HG03039 (cell line): ENCODE measurements at regions not wholly inside any gene's neighbourhood (a gene's known extent, or its start where the extent isn't known, plus 50 kb on each side); places are given as distances from the start of the nearest gene placed in this dataset.

ENCODE experiments used
- ATAC-seq: cut with Tn5 transposase; IDR thresholded peaks from one replicate; pipeline ENCODE4 v1.9.1; 2021; ENCODE audit warnings: mild to moderate bottlenecking, moderate library complexity; ENCODE audit not compliant: unreplicated experiment

DNA sequence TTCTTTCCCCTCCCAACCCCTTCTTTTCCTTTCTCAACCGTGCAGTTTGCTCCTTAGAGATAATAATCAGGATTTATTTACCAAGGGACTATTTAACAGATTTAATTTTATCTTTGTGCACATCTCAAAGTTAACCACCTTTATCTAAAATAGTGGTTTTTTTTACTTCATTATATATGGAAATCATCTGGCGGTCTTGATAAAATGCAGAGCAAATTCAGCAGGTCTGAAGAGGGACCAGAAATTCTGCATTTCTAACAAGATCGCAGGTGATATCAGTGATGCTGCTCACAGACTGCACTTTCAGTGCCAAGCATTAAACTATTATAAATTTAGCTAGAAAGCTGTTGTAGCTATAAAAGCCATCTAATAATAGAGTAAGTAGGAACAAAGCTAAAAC lies 83.4 kb upstream of the NEGR1 start:
- no peak for ATAC-seq

DNA sequence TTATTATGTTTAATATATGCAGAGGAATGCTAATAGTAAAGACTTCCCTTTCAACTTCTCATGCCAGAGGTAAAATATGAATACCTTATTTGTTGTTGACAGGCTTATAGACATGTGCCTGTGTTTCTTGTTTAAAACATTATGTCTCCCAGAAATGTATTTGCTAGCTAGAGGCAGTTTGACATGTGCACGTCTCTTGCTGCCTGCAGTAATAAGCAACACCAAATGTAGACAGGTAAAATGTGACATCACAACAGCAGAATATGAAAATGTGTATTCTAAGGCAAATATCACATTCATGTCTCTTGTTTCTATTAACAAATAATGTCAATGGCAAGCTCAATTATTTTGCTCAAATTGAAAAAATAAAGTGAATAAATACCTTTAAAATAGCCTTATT lies 80.2 kb upstream of the NEGR1 start:
- no peak for ATAC-seq

DNA sequence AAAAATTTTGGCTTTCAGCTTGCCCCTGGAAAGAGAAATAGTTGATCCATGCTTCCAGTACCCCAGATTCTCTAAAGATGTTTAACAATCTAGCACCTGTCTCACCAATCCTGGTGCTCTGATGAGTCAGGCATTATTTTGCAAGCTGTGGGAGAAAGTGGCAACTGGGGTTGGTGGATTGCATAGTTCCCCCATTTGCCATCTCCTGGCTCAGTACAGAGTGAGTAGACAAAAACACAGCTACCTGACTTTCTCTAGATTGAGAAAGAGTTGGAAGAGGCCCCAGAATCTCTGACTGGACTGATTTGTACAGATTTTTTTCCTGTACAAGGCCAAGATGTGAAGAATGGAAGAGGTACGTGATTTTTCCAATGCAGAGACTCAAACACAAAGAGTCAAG lies 75.1 kb upstream of the NEGR1 start:
- ATAC-seq, result no peak

DNA sequence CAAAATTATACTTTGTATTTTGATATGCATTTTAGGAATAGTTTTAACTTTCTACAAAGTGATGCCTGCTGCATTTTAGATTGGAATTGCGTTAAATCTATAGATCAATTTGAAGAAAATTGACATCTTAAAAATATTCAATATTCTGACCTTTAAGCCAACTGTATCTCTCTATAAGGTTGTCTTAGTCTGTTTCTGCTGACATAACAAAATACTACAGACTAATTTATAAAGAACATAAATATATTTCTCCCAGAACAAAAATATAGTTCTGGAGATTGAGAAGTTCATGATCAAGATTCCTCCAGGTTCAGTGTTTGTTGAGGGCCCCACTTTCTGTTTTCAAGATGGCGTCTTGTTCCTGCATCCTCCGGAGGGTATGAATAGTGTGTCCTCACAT lies 73.6 kb upstream of the NEGR1 start:
- ATAC-seq, result no peak

DNA sequence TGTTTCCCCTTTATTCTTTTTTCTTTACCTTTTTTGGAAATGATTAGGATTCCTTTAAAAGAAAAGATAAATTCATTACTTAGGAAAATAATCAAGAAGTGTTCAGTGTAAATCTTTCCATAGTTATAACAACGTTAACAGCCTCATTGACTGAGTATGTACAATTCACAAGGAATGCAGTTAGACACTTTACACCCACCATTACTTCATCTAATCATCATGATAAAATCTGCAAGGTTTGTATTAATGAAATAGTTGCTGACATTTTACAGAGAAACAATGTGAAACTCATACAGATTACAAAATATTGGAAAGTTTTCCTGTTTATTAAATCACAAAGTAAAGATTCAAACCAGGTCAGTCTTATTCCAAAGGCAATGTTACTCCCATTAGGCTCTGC lies 59.3 kb upstream of the NEGR1 start:
- ATAC-seq, result no peak

DNA sequence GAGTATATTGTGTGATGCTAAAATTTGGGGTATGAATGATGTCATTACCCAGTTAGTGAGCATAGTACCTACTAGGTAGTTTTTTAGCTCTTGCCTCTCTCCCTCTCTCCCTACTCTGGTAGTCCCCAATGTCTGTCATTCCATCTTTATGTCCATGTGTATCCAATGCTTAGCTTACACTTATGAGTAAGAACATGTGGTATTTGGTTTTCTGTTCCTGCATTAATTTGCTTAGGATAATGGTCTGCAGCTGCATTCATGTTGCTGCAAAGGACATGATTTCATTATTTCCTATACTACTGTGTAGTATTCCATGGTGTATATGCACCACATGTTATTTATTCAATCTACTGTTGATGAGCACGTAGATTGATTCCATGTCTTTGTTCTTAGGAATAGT lies 54.4 kb upstream of the NEGR1 start:
- ATAC-seq, result no peak
